Activated CD4-positive, alpha-beta T cell treated with anti-CD3 and anti-CD28 coated beads, Interleukin-2, amount 10 ng/mL, durations not matched to agents 24 days and 14 days (primary cell): ENCODE measurements at regions not wholly inside any gene's neighbourhood (a gene's known extent, or its start where the extent isn't known, plus 50 kb on each side); places are given as distances from the start of the nearest gene placed in this dataset.

Experiments used
- DNase-seq: peaks from one replicate; pipeline ENCODE4 v3.0.0; 2022
- H3K27ac Mint-ChIP-seq: one replicate; pipeline ENCODE4 v1.8.0; 2022; ENCODE audit warnings: mild to moderate bottlenecking, mixed read lengths
- H3K27me3 Mint-ChIP-seq: one replicate; pipeline ENCODE4 v1.8.0; 2022; ENCODE audit warnings: mixed read lengths
- H3K36me3 Mint-ChIP-seq: one replicate; pipeline ENCODE4 v1.8.0; 2022; ENCODE audit warnings: low read depth, mild to moderate bottlenecking, mixed read lengths
- H3K4me1 Mint-ChIP-seq: one replicate; pipeline ENCODE4 v1.8.0; 2021; ENCODE audit warnings: mixed read lengths
- H3K4me3 Mint-ChIP-seq: one replicate; pipeline ENCODE4 v1.8.0; 2022; ENCODE audit warnings: mild to moderate bottlenecking, moderate library complexity, mixed read lengths
- H3K9me3 Mint-ChIP-seq: one replicate; pipeline ENCODE4 v1.8.0; 2021; ENCODE audit warnings: mixed read lengths
- intact Hi-C: fragments of 100-400 bp; cut with micrococcal nuclease; formaldehyde crosslinking; loops from one replicate; pipeline ENCODE4 v1.15.1; 2023

- intact Hi-C loops, result no loop called here
- H3K27me3 Mint-ChIP-seq, result peaks cover 4% of the 10 kb centered on the region
Observed at GRCh38 chr1:36687312-36687711, 204.6 kb upstream of the CSF3R start.

DNA sequence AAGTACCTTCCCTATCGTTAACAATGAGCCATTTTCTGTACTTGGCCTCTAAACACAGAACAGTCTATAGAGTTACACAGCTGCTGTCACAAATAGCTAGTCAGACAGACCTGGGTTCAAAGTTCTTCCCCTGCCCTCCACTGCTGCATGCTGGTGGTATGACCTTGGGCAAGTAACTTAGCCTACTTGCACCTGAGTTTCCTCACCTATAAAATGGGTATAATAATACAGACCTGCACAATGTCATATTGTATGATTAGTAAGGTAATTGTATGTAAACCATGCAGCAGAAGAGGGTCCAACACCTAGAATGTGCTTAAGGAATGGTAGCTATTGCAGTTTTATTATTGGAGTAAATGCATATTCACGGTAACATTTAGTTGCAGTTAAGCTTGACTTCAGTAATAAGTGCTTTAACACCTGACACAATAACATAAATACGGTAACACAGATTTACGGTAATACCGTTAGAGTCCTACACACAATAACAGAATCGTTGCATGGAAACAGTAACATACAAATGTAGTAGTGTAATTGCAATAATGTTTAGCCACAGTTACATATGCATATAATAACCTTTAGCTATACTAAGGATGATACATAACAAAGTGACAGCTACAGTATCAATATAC, 193.3 kb upstream of the CSF3R start:
- no peaks in the 10 kb centered on the region for H3K9me3 Mint-ChIP-seq
- H3K4me1 Mint-ChIP-seq, result no peaks in the 10 kb centered on the region
- intact Hi-C loops, result no loop called here
- no peak overlapping the region for H3K4me3 Mint-ChIP-seq
- DNase-seq, result no peak
- no peak overlapping the region for H3K27ac Mint-ChIP-seq
- no peaks in the 10 kb centered on the region for H3K36me3 Mint-ChIP-seq
- peaks cover 17% of the 10 kb centered on the region for H3K27me3 Mint-ChIP-seq

More at GRCh38 chr1:36687312-36687711, 204.6 kb upstream of the CSF3R start:
- H3K4me3 Mint-ChIP-seq, result no peak overlapping the region
- no peaks in the 10 kb centered on the region for H3K36me3 Mint-ChIP-seq
- no peak overlapping the region for H3K27ac Mint-ChIP-seq
- no peaks in the 10 kb centered on the region for H3K4me1 Mint-ChIP-seq
- no peaks in the 10 kb centered on the region for H3K9me3 Mint-ChIP-seq
- no peak for DNase-seq

GRCh38 chr1:36675106-36675505, 192.4 kb upstream of the CSF3R start:
- Mint-ChIP-seq H3K4me3 (no peak overlapping the region), H3K27me3 (peaks cover 17% of the 10 kb centered on the region), H3K9me3 (no peaks in the 10 kb centered on the region), H3K27ac (no peak overlapping the region), H3K36me3 (no peaks in the 10 kb centered on the region), H3K4me1 (no peaks in the 10 kb centered on the region)
- no peak for DNase-seq
- intact Hi-C loops, result no loop called here

DNA sequence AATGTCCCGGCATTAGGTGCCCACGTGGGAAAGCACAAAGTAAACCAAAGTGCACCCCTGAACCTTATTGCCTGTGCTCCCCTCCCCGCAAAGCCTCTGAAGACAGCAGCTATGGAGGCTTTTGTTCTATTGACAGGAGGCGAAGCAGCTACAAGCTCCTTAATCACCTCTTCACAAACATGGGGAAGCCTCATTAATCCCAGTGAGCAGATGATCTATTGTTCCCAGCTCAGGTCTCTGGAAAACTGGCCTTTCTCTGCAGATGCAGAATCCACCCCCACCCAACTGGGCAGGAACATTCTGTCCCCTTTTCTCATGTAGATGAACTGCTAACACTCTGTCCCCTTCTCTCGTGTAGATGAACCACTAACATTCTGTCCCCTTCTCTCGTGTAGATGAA, 190.5 kb upstream of the CSF3R start:
- H3K36me3 Mint-ChIP-seq, result no peaks in the 10 kb centered on the region
- no peaks in the 10 kb centered on the region for H3K4me1 Mint-ChIP-seq
- peaks cover 17% of the 10 kb centered on the region for H3K27me3 Mint-ChIP-seq
- intact Hi-C loops, result no loop called here
- no peaks in the 10 kb centered on the region for H3K9me3 Mint-ChIP-seq
- no peak for DNase-seq
- no peak overlapping the region for H3K4me3 Mint-ChIP-seq
- no peak overlapping the region for H3K27ac Mint-ChIP-seq

DNA sequence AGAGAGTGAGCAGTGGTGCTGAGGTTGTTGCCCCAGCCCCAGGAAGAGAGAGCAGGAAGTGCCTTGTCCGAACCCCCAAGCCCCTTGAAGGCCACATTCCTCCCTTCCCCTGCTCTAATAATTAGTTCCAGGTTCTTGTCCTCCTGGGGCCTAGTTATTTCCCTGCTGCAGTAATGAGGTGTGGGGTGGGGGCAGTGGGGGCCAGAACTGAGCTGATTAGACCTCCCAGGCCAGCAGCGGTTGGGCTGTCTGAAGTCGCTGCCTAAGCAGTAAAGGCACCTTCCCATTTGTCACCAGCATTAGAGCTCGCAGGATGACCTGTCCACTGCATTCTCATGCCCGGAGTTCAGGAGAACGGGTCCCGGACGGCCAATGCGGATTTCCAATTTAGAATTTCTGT, 186.5 kb upstream of the CSF3R start:
- Mint-ChIP-seq H3K27me3 (peaks cover 16% of the 10 kb centered on the region), H3K27ac (no peak overlapping the region), H3K9me3 (no peaks in the 10 kb centered on the region), H3K4me3 (no peak overlapping the region), H3K36me3 (no peaks in the 10 kb centered on the region), H3K4me1 (peaks cover 2% of the 10 kb centered on the region)
- no peak for DNase-seq
- intact Hi-C loops, result no loop called here

GRCh38 chr1:36667836-36668235, 185.1 kb upstream of the CSF3R start:
- peaks cover 16% of the 10 kb centered on the region for H3K27me3 Mint-ChIP-seq
- intact Hi-C loops, result no loop called here
- no peak overlapping the region for H3K4me3 Mint-ChIP-seq
- H3K4me1 Mint-ChIP-seq, result peaks cover 2% of the 10 kb centered on the region
- H3K36me3 Mint-ChIP-seq, result no peaks in the 10 kb centered on the region
- DNase-seq, result no peak
- no peak overlapping the region for H3K27ac Mint-ChIP-seq
- H3K9me3 Mint-ChIP-seq, result no peaks in the 10 kb centered on the region

DNA sequence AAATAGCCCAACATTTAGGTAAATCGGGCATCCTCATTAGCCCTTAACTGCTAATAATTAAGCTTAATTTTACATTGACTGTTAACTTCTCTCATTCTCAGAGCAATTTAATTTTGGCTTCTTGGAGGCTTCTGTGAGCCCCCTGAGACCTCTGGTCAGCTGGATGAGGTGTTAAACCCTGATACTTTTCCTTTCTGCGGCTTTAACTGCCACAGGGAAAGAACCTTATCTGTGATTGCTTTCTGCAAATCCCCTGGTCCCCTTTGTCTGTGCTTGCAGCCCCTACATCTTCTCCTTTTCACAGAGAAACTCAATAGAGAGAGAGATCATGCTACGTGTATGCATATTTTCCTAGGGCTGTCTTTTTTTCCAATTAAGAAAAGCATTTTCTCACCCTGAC, 184.5 kb upstream of the CSF3R start:
- H3K4me3 Mint-ChIP-seq, result no peak overlapping the region
- peaks cover 16% of the 10 kb centered on the region for H3K27me3 Mint-ChIP-seq
- DNase-seq, result no peak
- peaks cover 2% of the 10 kb centered on the region for H3K4me1 Mint-ChIP-seq
- intact Hi-C loops, result no loop called here
- no peaks in the 10 kb centered on the region for H3K36me3 Mint-ChIP-seq
- no peak overlapping the region for H3K27ac Mint-ChIP-seq
- H3K9me3 Mint-ChIP-seq, result no peaks in the 10 kb centered on the region

- no peak overlapping the region for H3K27ac Mint-ChIP-seq
- H3K4me3 Mint-ChIP-seq, result no peak overlapping the region
- intact Hi-C loops, result no loop called here
- H3K9me3 Mint-ChIP-seq, result no peaks in the 10 kb centered on the region
- H3K36me3 Mint-ChIP-seq, result no peaks in the 10 kb centered on the region
- peaks cover 18% of the 10 kb centered on the region for H3K27me3 Mint-ChIP-seq
- H3K4me1 Mint-ChIP-seq, result peaks cover 2% of the 10 kb centered on the region
- DNase-seq, result no peak
Observed at GRCh38 chr1:36665478-36666080, 182.9 kb upstream of the CSF3R start.

DNA sequence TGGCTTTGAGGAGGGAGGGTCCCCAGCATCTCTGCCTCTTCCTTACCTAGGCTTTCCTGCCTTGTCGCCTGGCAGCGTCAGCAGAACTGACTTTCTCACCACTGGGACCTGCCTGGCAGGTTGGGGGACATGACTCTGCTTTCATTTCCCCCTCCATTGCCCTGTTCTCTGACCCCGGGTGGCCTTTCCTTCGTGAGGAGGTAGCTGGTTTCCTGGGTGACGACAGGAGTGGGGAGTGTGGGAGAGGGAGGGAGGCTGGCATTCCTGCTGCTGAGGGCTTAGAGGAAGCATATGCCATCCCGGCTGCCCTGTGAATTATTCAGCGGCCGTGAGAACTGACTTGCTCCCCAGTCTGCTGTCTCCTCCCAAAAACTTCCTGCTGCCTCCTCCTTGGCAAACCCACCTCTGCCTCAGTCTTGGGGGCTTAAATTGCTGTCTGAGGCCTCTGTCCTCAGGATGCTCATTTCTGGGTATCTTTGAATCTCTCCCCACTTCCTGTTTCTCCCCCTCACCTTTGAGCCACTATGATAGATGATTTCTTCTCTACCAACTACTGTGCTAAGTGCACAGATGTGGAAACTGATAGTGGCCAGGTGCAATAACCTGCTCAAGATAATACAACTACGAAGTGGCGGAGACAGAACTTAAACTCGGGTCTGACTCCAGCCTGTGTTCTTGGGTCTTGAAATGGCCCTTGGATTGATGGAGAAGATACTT, 182.0 kb upstream of the CSF3R start:
- Mint-ChIP-seq H3K4me3 (no peak overlapping the region), H3K27me3 (peaks cover 16% of the 10 kb centered on the region), H3K4me1 (peaks cover 2% of the 10 kb centered on the region), H3K27ac (no peak overlapping the region), H3K9me3 (no peaks in the 10 kb centered on the region), H3K36me3 (no peaks in the 10 kb centered on the region)
- DNase-seq, result no peak
- intact Hi-C loops, result no loop called here

DNA sequence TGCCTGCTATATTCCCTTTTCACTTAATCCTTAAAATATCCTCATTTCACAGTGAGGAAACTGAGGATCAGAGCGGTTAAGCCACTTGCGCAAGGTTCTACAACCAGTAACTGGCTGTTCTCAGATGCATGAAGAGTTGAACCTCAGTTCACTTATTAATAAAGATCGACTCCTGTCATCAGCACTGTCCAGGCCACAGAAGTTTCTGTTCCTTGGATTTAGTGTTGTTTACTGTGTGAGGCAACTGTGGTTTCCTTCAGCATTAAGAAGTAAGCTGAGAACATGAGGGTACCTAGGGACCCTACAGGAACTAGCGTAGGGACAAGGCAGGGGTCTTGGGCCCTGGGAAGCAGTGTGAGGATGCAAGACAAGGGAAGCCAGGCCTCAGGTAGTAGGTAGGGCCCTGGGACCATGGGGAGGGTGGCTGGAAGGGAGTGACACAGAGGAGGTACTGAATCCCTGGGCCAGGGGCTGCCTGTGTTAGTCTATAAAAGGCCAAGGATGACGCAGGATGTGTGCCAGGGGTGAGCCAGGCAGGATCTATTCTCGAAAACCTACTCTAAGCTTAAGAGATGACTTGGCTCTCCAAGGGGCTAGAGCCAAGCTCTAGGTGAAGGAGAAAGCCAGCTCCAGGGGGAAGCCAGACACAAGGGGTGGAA, 181.2 kb upstream of the CSF3R start:
- Mint-ChIP-seq H3K9me3 (no peaks in the 10 kb centered on the region), H3K27ac (no peak overlapping the region), H3K27me3 (peaks cover 16% of the 10 kb centered on the region), H3K4me1 (peaks cover 2% of the 10 kb centered on the region), H3K36me3 (no peaks in the 10 kb centered on the region), H3K4me3 (no peak overlapping the region)
- no peak for DNase-seq
- intact Hi-C loops, result no loop called here

- Mint-ChIP-seq H3K4me3 (no peak overlapping the region), H3K36me3 (no peaks in the 10 kb centered on the region), H3K9me3 (no peaks in the 10 kb centered on the region), H3K27ac (no peak overlapping the region), H3K27me3 (peaks cover 4% of the 10 kb centered on the region), H3K4me1 (no peaks in the 10 kb centered on the region)
- DNase-seq, result no peak
- intact Hi-C loops, result no loop called here
Observed at GRCh38 chr1:36658838-36659237, 176.1 kb upstream of the CSF3R start.

GRCh38 chr1:36657826-36658225, 175.1 kb upstream of the CSF3R start:
- DNase-seq, result no peak
- Mint-ChIP-seq H3K27ac (no peak overlapping the region), H3K9me3 (no peaks in the 10 kb centered on the region), H3K36me3 (no peaks in the 10 kb centered on the region), H3K27me3 (peaks cover 4% of the 10 kb centered on the region), H3K4me3 (no peak overlapping the region), H3K4me1 (no peaks in the 10 kb centered on the region)
- intact Hi-C loops, result no loop called here

GRCh38 chr1:36656838-36657237, 174.1 kb upstream of the CSF3R start:
- H3K4me1 Mint-ChIP-seq, result no peaks in the 10 kb centered on the region
- intact Hi-C loops, result no loop called here
- no peak for DNase-seq
- H3K27me3 Mint-ChIP-seq, result peaks cover 11% of the 10 kb centered on the region
- no peak overlapping the region for H3K27ac Mint-ChIP-seq
- no peak overlapping the region for H3K4me3 Mint-ChIP-seq
- H3K36me3 Mint-ChIP-seq, result no peaks in the 10 kb centered on the region
- no peaks in the 10 kb centered on the region for H3K9me3 Mint-ChIP-seq

DNA sequence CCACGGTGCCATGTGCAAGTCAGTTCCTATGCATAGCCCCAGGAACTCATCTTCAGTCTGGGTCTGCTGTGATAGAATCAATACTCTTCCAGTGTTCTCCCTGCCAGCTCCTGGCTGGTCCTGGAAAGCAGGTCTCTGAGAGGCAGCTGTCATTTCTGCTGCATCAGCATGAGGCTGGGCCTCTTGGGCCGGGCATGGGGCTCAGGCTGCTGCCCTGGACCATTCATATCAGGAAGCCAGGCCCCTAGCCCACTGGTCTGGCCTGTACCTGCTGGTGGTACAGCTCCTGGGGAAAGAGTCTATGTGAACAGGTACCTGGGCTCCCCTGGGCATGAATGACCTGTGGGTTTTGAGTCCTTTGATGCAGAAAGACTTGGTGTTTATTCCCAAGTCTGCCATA, 173.6 kb upstream of the CSF3R start:
- DNase-seq, result no peak
- Mint-ChIP-seq H3K27ac (no peak overlapping the region), H3K4me3 (no peak overlapping the region), H3K4me1 (no peaks in the 10 kb centered on the region), H3K9me3 (no peaks in the 10 kb centered on the region), H3K36me3 (no peaks in the 10 kb centered on the region), H3K27me3 (peaks cover 11% of the 10 kb centered on the region)
- intact Hi-C loops, result no loop called here
